PC-3 (cell line): ENCODE measurements at regions not wholly inside any gene's neighbourhood (a gene's known extent, or its start where the extent isn't known, plus 50 kb on each side); places are given as distances from the start of the nearest gene placed in this dataset.

ENCODE experiments used
- ATAC-seq: fragments of 200-7000 bp; cut with Tn5 transposase; 2 replicates; pipeline ENCODE4 v1.9.1; 2020; ENCODE audit warnings: mild to moderate bottlenecking, moderate library complexity
- BruUV-seq: library from RNA; stranded (reverse); fragments of 400-500 nt; replicated peaks from 2 replicates; lab custom pipeline; 2021; lab: Mats Ljungman, UMichigan
- CTCF ChIA-PET: fragments of 300-600 bp; sonication (Branson Sonifier 250); formaldehyde crosslinking; loops from one replicate; lab custom pipeline; 2022; ENCODE audit warnings: antibody characterized with exemption; lab: Charles Lee
- POLR2A ChIA-PET: fragments of 300-600 bp; sonication (Branson Sonifier 250); formaldehyde crosslinking; loops from one replicate; lab custom pipeline; 2022; ENCODE audit warnings: antibody characterized with exemption; ENCODE audit not compliant: unreplicated experiment; lab: Charles Lee
- DNase-seq: peaks from one replicate; pipeline ENCODE4 v3.0.0-alpha.2; 2015
- H2AFZ ChIP-seq: fragments of 300-600 bp; sonication (generic); 2 replicates; pipeline ENCODE4 v1.6.0; 2016; ENCODE audit warnings: antibody characterized with exemption, low read length
- H3F3A ChIP-seq: fragments of 300-600 bp; sonication (generic); one replicate; pipeline ENCODE4 v1.6.0; 2017; ENCODE audit warnings: antibody characterized with exemption, low read length, control low read depth, mild to moderate bottlenecking; ENCODE audit not compliant: unreplicated experiment
- H3K27ac ChIP-seq: fragments of 300-600 bp; sonication (generic); 2 replicates; pipeline ENCODE4 v1.5.1; 2016; ENCODE audit warnings: mild to moderate bottlenecking, low read length
- H3K27me3 ChIP-seq: fragments of 300-600 bp; sonication (generic); 2 replicates; pipeline ENCODE4 v1.6.1; 2016; ENCODE audit warnings: low read length, mixed read lengths
- H3K36me3 ChIP-seq: fragments of 300-600 bp; sonication (generic); 2 replicates; pipeline ENCODE4 v1.6.1; 2016; ENCODE audit warnings: low read depth, mixed run types, low read length, mixed read lengths
- H3K4me1 ChIP-seq: fragments of 300-600 bp; sonication (generic); 2 replicates; pipeline ENCODE4 v1.5.1; 2016; ENCODE audit warnings: low read length; ENCODE audit not compliant: insufficient read depth
- H3K4me2 ChIP-seq: fragments of 300-600 bp; sonication (generic); 2 replicates; pipeline ENCODE4 v1.6.0; 2016; ENCODE audit warnings: low read length
- H3K4me3 ChIP-seq: fragments of 300-600 bp; sonication (generic); 2 replicates; pipeline ENCODE4 v1.5.1; 2016; ENCODE audit warnings: mild to moderate bottlenecking, low read length, mixed read lengths
- H3K79me2 ChIP-seq: fragments of 300-600 bp; sonication (generic); 2 replicates; pipeline ENCODE4 v1.6.1; 2017; ENCODE audit warnings: low read length, mixed read lengths
- H3K9ac ChIP-seq: fragments of 300-600 bp; sonication (generic); 2 replicates; pipeline ENCODE4 v1.6.0; 2016; ENCODE audit warnings: mild to moderate bottlenecking, low read length
- H3K9me2 ChIP-seq: fragments of 300-600 bp; sonication (generic); replicated peaks from 2 replicates; pipeline ENCODE4 v1.6.1; 2016; ENCODE audit warnings: mixed run types, low read length, mixed read lengths
- H3K9me3 ChIP-seq: fragments of 300-600 bp; sonication (generic); 2 replicates; pipeline ENCODE4 v1.6.1; 2016; ENCODE audit warnings: low read length, mixed read lengths
- H4K20me1 ChIP-seq: fragments of 300-600 bp; sonication (generic); 2 replicates; pipeline ENCODE4 v1.6.1; 2016; ENCODE audit warnings: low read length, mixed read lengths
- CTCF ChIP-seq: fragments of 300-600 bp; sonication (generic); conservative IDR thresholded peaks from 2 replicates; pipeline ENCODE4 v1.5.1; 2017; ENCODE audit warnings: antibody characterized with exemption, low read depth, mild to moderate bottlenecking, low read length
- EZH2 ChIP-seq: fragments of 300-600 bp; sonication (generic); IDR thresholded peaks from one replicate; pipeline ENCODE4 v1.6.1; 2017; ENCODE audit warnings: antibody characterized with exemption, mild to moderate bottlenecking, low read length; ENCODE audit not compliant: unreplicated experiment
- EZH2phosphoT487 ChIP-seq: fragments of 300-600 bp; sonication (generic); IDR thresholded peaks from 2 replicates; pipeline ENCODE4 v1.6.1; 2018; ENCODE audit warnings: mild to moderate bottlenecking, antibody characterized with exemption, low read length, borderline replicate concordance
- intact Hi-C: fragments of 100-400 bp; cut with micrococcal nuclease; formaldehyde crosslinking; loops from 2 replicates; pipeline ENCODE4 v1.9.0; 2023

- no peak for ATAC-seq
- Histone ChIP-seq H3K4me2 (no peak overlapping the region), H3K36me3 (no peaks in the 10 kb centered on the region), H3F3A (no peaks in the 10 kb centered on the region), H3K27ac (no peak overlapping the region), H3K9ac (no peak overlapping the region), H3K9me3 (no peaks in the 10 kb centered on the region), H3K4me1 (no peaks in the 10 kb centered on the region), H4K20me1 (no peaks in the 10 kb centered on the region), H3K4me3 (no peak overlapping the region), H3K27me3 (no peaks in the 10 kb centered on the region), H3K79me2 (no peaks in the 10 kb centered on the region), H3K9me2 (no peaks in the 10 kb centered on the region), H2AFZ (no peak overlapping the region)
- intact Hi-C loops, result no loop called here
- BruUV-seq, result no TSS peak
- TF ChIP-seq CTCF (no peak), EZH2 (no peak), EZH2phosphoT487 (no peak)
- ChIA-PET POLR2A (no interaction called here), CTCF (no interaction called here)
- DNase-seq, result no peak
Observed at GRCh38 chr6:51414361-51414760, 595.7 kb downstream of the TFAP2B start.

GRCh38 chr6:51415501-51415900, 596.8 kb downstream of the TFAP2B start:
- Histone ChIP-seq H3K9me3 (no peaks in the 10 kb centered on the region), H3K9ac (no peak overlapping the region), H3K36me3 (no peaks in the 10 kb centered on the region), H3F3A (no peaks in the 10 kb centered on the region), H3K9me2 (no peaks in the 10 kb centered on the region), H2AFZ (no peak overlapping the region), H3K4me2 (no peak overlapping the region), H3K27ac (no peak overlapping the region), H3K4me1 (no peaks in the 10 kb centered on the region), H3K79me2 (no peaks in the 10 kb centered on the region), H3K4me3 (no peak overlapping the region), H3K27me3 (no peaks in the 10 kb centered on the region), H4K20me1 (no peaks in the 10 kb centered on the region)
- TF ChIP-seq EZH2, result no peak
- TF ChIP-seq EZH2phosphoT487, result no peak
- no peak for TF ChIP-seq CTCF
- DNase-seq (no peak), ATAC-seq (no peak)
- POLR2A ChIA-PET, result no interaction called here
- intact Hi-C loops, result no loop called here
- BruUV-seq, result no TSS peak
- CTCF ChIA-PET, result interaction anchor here (0.7 kb wide), 1 partner anchor 59 kb away, joined by 4 read pairs; no protein-coding TSS in a partner anchor

GRCh38 chr6:51429017-51429712, 610.5 kb downstream of the TFAP2B start:
- H3K9ac ChIP-seq, result no peak overlapping the region
- ChIA-PET POLR2A (no interaction called here), CTCF (no interaction called here)
- no peaks in the 10 kb centered on the region for H3K36me3 ChIP-seq
- no peaks in the 10 kb centered on the region for H3K9me2 ChIP-seq
- H3K4me1 ChIP-seq, result no peaks in the 10 kb centered on the region
- H3K4me2 ChIP-seq, result no peak overlapping the region
- H3K27me3 ChIP-seq, result peaks cover 5% of the 10 kb centered on the region; the same call in 1 of the 2 replicates
- no peak overlapping the region for H3K27ac ChIP-seq
- intact Hi-C loops, result no loop called here
- H2AFZ ChIP-seq, result no peak overlapping the region
- H4K20me1 ChIP-seq, result no peaks in the 10 kb centered on the region
- no peak for TF ChIP-seq CTCF
- BruUV-seq, result no TSS peak
- H3K9me3 ChIP-seq, result no peaks in the 10 kb centered on the region
- no peaks in the 10 kb centered on the region for H3K79me2 ChIP-seq
- no peaks in the 10 kb centered on the region for H3F3A ChIP-seq
- ATAC-seq, result no peak
- no peak for DNase-seq
- no peak overlapping the region for H3K4me3 ChIP-seq
